Activated CD8-positive, alpha-beta T cell treated with anti-CD3 and anti-CD28 coated beads, Interleukin-2, amount 10 ng/mL, durations not matched to agents 7 days and 5 days (primary cell): ENCODE measurements at regions not wholly inside any gene's neighbourhood (a gene's known extent, or its start where the extent isn't known, plus 50 kb on each side); places are given as distances from the start of the nearest gene placed in this dataset.
"Not testable (repeated sequence)": the region's sequence is repeated elsewhere in the genome, so short reads cannot be mapped to it uniquely, and the experiment has no call there.

Experiments
- ATAC-seq: fragments of 150-1000 bp; cut with Tn5 transposase; one replicate; pipeline ENCODE4 v1.10.0; 2021; ENCODE audit warnings: moderate library complexity
- CTCF ChIA-PET: fragments of 350-600 bp; sonication (Branson Sonifier 250); formaldehyde crosslinking; loops from one replicate; lab custom pipeline; 2021; ENCODE audit warnings: antibody characterized with exemption; lab: Charles Lee
- POLR2A ChIA-PET: fragments of 350-600 bp; sonication (Branson Sonifier 250); formaldehyde crosslinking; loops from one replicate; lab custom pipeline; 2021; ENCODE audit warnings: antibody characterized with exemption; lab: Charles Lee
- DNase-seq: peaks from one replicate; pipeline ENCODE4 v3.0.0-alpha.2; 2020
- H3K27ac Mint-ChIP-seq: one replicate; pipeline ENCODE4 v1.8.0; 2021; ENCODE audit warnings: mild to moderate bottlenecking, mixed read lengths
- H3K27me3 Mint-ChIP-seq: one replicate; pipeline ENCODE4 v1.8.0; 2021; ENCODE audit warnings: low read depth, mixed read lengths
- H3K36me3 Mint-ChIP-seq: one replicate; pipeline ENCODE4 v1.8.0; 2021; ENCODE audit warnings: low read depth, mixed read lengths
- H3K4me1 Mint-ChIP-seq: one replicate; pipeline ENCODE4 v1.8.0; 2021; ENCODE audit warnings: low read depth, mixed read lengths
- H3K4me3 Mint-ChIP-seq: one replicate; pipeline ENCODE4 v1.8.0; 2021; ENCODE audit warnings: mild to moderate bottlenecking, mixed read lengths
- H3K9me3 Mint-ChIP-seq: one replicate; pipeline ENCODE4 v1.8.0; 2022; ENCODE audit warnings: mixed read lengths; ENCODE audit not compliant: insufficient read depth

DNA sequence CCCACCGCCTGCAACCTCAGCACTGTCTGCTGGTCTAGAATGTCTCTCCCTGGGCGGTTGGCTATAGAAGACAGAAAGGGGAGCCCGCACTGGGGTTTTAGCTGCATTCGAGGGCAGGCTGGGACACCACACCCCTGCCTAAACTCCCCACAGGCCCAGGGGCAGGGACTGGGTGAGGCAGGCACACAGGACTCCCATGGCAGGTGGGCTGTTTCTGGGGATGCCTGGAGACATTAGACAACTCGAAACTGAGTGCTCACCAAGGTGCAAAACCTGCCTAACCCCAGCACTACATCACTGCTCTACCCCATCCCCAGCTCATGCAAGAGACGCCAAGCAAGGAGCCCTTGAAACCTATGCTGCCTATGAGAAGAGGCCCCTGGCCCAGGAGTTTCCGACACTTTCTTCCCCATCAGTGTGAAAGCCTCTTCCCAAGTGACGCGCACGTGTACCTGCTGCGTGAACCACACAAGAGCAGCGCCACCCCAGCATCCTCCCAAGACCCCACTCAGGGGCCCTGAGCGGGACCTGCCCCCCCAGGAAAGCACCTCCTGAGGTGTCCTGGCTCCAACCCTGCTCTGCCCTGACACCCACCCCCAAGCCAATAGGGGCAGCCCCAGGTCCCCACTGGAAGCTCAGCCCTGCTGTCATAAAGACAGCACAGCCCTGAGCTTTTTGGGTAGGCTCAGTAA is 121.2 kb downstream of the TUBA3C start:
- Mint-ChIP-seq H3K27me3 (no peaks in the 10 kb centered on the region), H3K9me3 (peaks cover 8% of the 10 kb centered on the region), H3K36me3 (no peaks in the 10 kb centered on the region), H3K4me1 (no peaks in the 10 kb centered on the region), H3K4me3 (no peak overlapping the region), H3K27ac (no peak overlapping the region)
- ChIA-PET POLR2A (no interaction called here), CTCF (no interaction called here)
- no peak for DNase-seq
- no peak for ATAC-seq

DNA sequence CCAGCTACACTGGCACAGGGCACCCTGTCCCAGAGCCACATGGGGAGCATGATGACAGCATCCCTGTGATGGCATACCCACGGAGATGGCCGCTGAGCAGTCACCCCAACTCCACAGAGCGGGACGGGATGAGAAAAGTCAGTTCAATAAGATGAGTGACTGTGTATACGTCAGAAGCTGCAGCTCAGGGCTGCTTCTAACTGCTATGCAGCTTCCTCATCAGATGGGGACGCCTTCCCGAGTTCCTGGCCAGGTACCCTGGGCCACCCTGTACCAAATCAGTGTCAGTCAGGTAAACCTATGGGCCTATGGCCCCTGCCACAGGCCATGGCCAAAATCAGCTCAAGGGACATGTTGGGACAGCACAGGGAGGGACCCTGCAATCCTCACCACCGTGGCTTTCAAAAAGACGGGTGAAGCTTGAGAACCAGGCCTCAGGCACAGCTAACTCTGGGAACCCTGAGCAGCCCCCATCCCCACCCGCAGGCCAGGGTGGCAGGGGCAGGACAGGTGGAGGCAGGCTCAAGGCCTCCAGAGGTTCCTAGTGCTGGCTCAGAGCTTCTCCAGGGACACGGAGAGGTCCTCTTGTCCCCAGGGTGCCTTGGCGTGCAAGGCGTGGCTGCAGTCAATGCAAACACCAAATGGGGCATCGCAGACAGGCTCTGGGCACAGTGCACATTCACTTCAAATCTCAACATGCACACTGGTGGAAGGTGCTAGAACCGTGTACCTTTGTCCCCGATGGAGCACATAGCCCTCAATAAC is 122.4 kb downstream of the TUBA3C start:
- CTCF ChIA-PET, result no interaction called here
- DNase-seq (no peak), ATAC-seq (no peak)
- Mint-ChIP-seq H3K36me3 (no peaks in the 10 kb centered on the region), H3K27ac (no peak overlapping the region), H3K27me3 (no peaks in the 10 kb centered on the region), H3K4me1 (no peaks in the 10 kb centered on the region), H3K4me3 (no peak overlapping the region), H3K9me3 (peaks cover 4% of the 10 kb centered on the region)
- POLR2A ChIA-PET, result no interaction called here

DNA sequence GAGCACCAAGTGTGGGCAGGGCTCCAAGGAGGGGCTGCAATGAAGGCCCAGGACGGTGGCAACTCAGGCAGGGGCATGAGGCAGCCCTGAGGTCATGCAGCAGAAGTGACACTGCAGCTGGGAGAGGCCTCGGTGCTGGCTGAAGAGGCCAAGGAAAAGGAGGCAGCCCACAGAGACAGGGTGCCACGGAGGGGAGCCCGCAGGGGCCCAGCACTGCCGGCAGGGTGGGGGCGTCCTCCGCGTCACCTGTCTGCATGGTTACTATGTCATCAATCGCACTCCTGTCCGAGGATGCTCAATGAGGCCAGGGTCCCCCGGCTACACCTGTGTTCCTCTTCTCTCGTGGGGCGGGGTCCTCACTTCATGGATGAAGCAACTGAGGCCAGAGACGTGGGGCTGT is 123.1 kb downstream of the TUBA3C start:
- H3K4me1 Mint-ChIP-seq, result no peaks in the 10 kb centered on the region
- no peaks in the 10 kb centered on the region for H3K36me3 Mint-ChIP-seq
- no peaks in the 10 kb centered on the region for H3K9me3 Mint-ChIP-seq
- H3K27me3 Mint-ChIP-seq, result no peaks in the 10 kb centered on the region
- CTCF ChIA-PET, result no interaction called here
- no peak overlapping the region for H3K4me3 Mint-ChIP-seq
- H3K27ac Mint-ChIP-seq, result no peak overlapping the region
- DNase-seq, result no peak
- POLR2A ChIA-PET, result no interaction called here
- no peak for ATAC-seq

DNA sequence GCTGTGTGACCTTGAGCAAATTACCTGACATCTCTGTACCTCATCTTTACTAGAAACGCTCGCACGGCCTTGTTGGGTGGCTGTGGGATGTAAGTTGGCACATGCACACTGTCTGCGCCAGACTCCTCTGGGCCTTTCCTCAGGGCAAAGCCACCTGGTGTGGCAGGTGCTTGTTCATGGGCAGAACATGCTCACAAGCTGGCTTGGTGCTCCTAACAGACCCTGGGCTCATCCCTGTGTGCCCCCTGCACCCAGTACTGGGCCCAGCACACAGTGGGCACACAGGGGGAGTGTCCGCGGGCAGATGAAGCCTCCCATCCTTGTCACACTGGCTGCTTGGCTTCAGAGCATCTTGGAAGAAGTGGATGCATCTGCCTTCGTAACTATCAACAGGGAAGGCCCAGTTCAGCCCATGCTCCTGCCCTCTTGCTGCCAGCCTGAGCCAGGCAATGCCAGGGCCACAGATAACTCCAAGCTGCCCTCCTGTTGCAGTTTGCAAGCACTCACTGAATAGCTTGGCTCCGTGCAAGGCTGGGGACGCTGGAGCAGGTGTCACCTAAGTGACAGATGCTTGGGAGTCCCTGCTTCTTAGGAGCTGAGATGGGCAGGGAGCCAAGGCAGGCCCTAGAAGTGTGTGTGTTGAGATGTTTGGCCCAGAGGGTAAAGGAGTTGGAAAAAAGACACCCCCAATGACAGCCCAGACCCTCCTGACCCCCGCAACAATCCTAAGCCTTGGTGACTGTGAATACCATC is 123.9 kb downstream of the TUBA3C start:
- DNase-seq (no peak), ATAC-seq (no peak)
- POLR2A ChIA-PET, result no interaction called here
- no peaks in the 10 kb centered on the region for H3K9me3 Mint-ChIP-seq
- H3K27ac Mint-ChIP-seq, result no peak overlapping the region
- CTCF ChIA-PET, result no interaction called here
- H3K36me3 Mint-ChIP-seq, result no peaks in the 10 kb centered on the region
- no peak overlapping the region for H3K4me3 Mint-ChIP-seq
- no peaks in the 10 kb centered on the region for H3K4me1 Mint-ChIP-seq
- no peaks in the 10 kb centered on the region for H3K27me3 Mint-ChIP-seq

DNA sequence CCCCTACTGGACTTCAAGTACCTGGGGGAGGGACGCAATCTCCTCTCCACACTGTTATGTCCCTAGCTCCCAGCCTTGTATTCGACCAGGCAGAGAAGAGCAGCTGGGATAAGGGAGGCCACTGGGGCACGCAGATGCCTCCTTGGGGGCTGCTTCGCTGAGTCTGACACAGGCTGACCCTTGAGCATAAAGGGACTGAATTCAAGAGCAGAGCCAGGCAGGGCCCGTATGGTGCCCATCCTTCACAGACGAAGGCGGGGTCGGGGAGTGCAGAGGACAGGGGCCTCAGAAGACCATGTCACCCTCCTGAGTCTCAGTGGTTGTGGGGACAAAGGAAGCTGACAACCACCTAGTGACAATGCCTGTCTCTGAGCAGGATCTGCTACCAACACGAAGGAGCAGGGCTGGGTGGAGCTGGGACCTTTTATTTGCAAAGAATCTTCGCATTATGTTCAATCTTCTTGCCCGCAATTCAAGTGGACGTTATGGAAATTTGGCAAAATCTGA is 124.6 kb downstream of the TUBA3C start:
- no peaks in the 10 kb centered on the region for H3K9me3 Mint-ChIP-seq
- no peak overlapping the region for H3K27ac Mint-ChIP-seq
- H3K27me3 Mint-ChIP-seq, result no peaks in the 10 kb centered on the region
- CTCF ChIA-PET, result no interaction called here
- DNase-seq (no peak), ATAC-seq (no peak)
- no peaks in the 10 kb centered on the region for H3K4me1 Mint-ChIP-seq
- H3K36me3 Mint-ChIP-seq, result no peaks in the 10 kb centered on the region
- no peak overlapping the region for H3K4me3 Mint-ChIP-seq
- POLR2A ChIA-PET, result no interaction called here

DNA sequence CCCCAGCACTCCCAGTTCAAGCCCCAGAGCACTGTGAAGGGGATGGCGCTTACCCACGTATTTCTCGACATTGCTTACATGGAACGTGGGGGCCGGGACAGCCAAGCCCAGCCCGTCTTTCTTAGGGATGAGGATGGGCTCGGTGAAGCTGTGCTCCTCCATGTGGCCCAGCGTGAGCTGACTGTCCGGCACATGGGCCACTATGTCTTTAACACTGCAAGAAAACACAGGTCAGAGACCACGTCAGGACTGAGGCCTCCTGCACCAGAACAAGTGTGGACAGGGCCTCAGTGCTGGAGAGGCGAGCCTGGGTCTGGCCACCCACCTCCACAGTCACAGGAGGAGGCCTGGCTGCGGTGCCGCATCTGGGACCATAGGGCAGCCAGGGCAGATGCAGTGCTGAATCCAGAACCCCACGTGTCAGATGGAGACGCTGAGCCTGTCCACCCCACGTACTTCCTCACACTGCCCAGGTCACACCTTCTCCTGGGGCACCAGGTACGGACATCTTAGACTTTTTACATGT is 125.2 kb downstream of the TUBA3C start:
- H3K36me3 Mint-ChIP-seq, result no peaks in the 10 kb centered on the region
- H3K27ac Mint-ChIP-seq, result no peak overlapping the region
- CTCF ChIA-PET, result no interaction called here
- H3K9me3 Mint-ChIP-seq, result no peaks in the 10 kb centered on the region
- H3K4me3 Mint-ChIP-seq, result no peak overlapping the region
- H3K27me3 Mint-ChIP-seq, result no peaks in the 10 kb centered on the region
- no peaks in the 10 kb centered on the region for H3K4me1 Mint-ChIP-seq
- no peak for DNase-seq
- ATAC-seq, result no peak
- POLR2A ChIA-PET, result no interaction called here

DNA sequence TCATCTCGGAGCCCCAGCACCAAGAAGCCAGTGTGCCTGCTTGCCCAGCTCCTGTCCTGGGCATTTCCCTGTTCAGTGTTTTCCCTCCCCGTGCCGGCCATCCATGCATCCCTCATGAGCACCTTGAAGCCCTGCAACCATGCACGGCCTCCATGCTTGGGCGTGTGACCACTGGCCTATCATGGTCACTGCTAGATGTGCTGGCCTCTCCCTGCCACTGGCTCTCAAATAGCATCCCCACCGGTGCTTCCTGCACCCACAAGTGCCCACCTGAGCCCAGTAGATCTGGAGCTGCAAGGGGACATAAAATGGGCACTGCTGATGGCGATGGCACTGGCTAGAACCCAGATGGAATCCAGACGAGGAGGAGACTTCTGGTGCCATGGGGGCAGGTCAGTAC is 126.0 kb downstream of the TUBA3C start:
- no peak overlapping the region for H3K4me3 Mint-ChIP-seq
- H3K36me3 Mint-ChIP-seq, result no peaks in the 10 kb centered on the region
- no peak overlapping the region for H3K27ac Mint-ChIP-seq
- no peaks in the 10 kb centered on the region for H3K27me3 Mint-ChIP-seq
- CTCF ChIA-PET, result no interaction called here
- POLR2A ChIA-PET, result no interaction called here
- no peaks in the 10 kb centered on the region for H3K4me1 Mint-ChIP-seq
- DNase-seq, result no peak
- no peak for ATAC-seq
- H3K9me3 Mint-ChIP-seq, result no peaks in the 10 kb centered on the region

DNA sequence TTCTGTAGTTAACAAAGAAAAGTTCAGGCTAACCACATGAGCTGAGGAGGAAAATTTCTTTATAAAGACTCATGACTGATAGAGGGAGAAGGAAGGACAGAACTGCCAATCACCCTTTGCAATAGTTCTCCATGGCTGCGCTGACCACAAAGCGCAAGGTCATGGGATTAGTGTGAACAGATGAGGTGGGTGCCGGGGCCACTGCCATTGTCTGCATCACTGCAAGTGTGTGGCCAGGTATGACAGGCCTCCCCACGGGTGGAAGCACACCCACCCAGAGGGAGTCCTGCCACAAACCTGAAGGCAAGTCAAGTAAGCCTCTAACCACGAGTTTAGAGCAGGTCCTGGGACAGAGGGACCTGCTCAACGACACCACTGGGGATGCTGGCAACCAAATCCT is 128.1 kb downstream of the TUBA3C start:
- Mint-ChIP-seq H3K27me3 (no peaks in the 10 kb centered on the region), H3K4me1 (no peaks in the 10 kb centered on the region), H3K4me3 (no peak overlapping the region), H3K27ac (no peak overlapping the region), H3K9me3 (no peaks in the 10 kb centered on the region), H3K36me3 (no peaks in the 10 kb centered on the region)
- no peak for DNase-seq
- POLR2A ChIA-PET, result no interaction called here
- CTCF ChIA-PET, result no interaction called here
- ATAC-seq, result no peak

- ChIA-PET CTCF (no interaction called here), POLR2A (no interaction called here)
- ATAC-seq, result no peak
- no peak for DNase-seq
- no peaks in the 10 kb centered on the region for H3K9me3 Mint-ChIP-seq
- no peaks in the 10 kb centered on the region for H3K36me3 Mint-ChIP-seq
- H3K4me3 Mint-ChIP-seq, result no peak overlapping the region
- no peaks in the 10 kb centered on the region for H3K4me1 Mint-ChIP-seq
- no peaks in the 10 kb centered on the region for H3K27me3 Mint-ChIP-seq
- H3K27ac Mint-ChIP-seq, result no peak overlapping the region
Observed at GRCh38 chr13:19052931-19053330, 128.7 kb downstream of the TUBA3C start.

- Mint-ChIP-seq H3K27ac (no peak overlapping the region), H3K9me3 (no peaks in the 10 kb centered on the region), H3K36me3 (no peaks in the 10 kb centered on the region), H3K27me3 (no peaks in the 10 kb centered on the region), H3K4me3 (no peak overlapping the region), H3K4me1 (no peaks in the 10 kb centered on the region)
- POLR2A ChIA-PET, result no interaction called here
- CTCF ChIA-PET, result no interaction called here
- DNase-seq (no peak), ATAC-seq (no peak)
Observed at GRCh38 chr13:19052180-19052579, 129.4 kb downstream of the TUBA3C start.

DNA sequence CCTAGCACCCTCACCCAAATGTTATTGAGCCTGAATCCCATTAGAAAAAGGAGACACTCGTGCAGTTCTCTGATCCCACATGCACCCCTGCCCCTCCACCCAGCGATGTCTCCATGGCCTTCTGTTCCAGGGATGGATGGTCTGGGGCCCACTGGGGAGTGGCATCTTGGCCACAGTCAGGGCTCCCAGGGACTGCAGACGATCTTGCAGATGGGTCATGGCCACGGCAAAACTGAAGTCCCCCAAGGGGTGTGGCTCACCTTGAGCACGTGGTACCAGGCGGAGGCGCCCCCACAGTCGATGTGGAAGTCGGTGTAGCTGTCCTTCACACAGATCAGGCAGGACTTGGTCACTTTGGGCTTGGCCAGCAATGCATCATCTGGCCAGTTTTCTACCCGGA is 130.7 kb downstream of the TUBA3C start:
- H3K9me3 Mint-ChIP-seq, result no peaks in the 10 kb centered on the region
- no peak overlapping the region for H3K27ac Mint-ChIP-seq
- no peaks in the 10 kb centered on the region for H3K36me3 Mint-ChIP-seq
- ChIA-PET POLR2A (no interaction called here), CTCF (no interaction called here)
- no peaks in the 10 kb centered on the region for H3K4me1 Mint-ChIP-seq
- ATAC-seq (no peak), DNase-seq (no peak)
- H3K27me3 Mint-ChIP-seq, result no peaks in the 10 kb centered on the region
- H3K4me3 Mint-ChIP-seq, result no peak overlapping the region

DNA sequence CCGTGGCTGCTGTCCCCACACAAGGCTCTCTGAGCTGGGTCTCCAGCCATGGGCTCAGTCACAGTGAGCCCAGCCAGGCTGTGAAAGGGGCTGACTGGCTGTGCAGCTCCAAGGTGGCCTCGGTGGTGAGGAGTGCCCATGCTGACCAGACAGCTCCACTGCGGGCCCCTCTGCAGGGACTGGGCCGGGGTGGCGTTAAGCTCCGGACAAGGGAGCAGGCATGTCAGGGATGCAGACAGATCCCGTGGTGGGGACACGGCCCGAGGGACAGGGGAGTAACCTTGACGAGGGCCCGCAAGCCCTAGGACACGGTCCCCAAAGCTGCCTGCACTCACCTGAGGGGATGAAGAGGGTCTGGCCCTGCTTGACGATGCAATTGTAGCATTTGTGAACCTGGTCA is 132.0 kb downstream of the TUBA3C start:
- POLR2A ChIA-PET, H3K36me3 Mint-ChIP-seq: not testable (repeated sequence)

More for the DNA sequence above, 132.0 kb downstream of the TUBA3C start:
- H3K4me1 Mint-ChIP-seq, H3K9me3 Mint-ChIP-seq, DNase-seq, CTCF ChIA-PET, H3K27me3 Mint-ChIP-seq, H3K4me3 Mint-ChIP-seq, ATAC-seq, H3K27ac Mint-ChIP-seq: not testable (repeated sequence)
